ENCODE measurements at regions not wholly inside any gene's neighbourhood (a gene's known extent, or its start where the extent isn't known, plus 50 kb on each side); places are given as distances from the start of the nearest gene placed in this dataset.

DNA sequence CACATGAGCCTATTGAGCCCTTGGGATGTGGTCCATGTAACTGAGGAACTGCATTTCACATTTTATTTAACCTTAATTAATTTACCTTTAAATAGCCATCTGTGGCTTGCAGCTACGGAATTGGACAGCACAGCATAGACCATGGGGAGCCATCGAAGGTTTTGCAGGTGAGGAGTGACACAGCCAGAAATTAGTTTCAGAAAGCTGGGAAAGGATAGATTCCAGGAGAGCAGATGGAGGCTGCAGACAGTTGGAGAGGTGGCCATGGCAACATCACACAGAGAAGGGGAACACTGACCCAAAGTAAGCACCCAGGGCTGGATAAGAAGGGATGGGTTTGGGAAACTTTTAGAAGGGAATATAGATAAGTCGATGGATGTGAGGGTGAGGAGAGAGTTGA is 100.1 kb upstream of the SLC6A11 start:
- no peak for DNase-seq (ENCODE audit: low read depth, low spot score)
- ChIA-PET RAD21 (ENCODE audit: low non-redundant PET in 1 of 2, low total read pairs in 2 of 2, uncharacterized antibody in 2 of 2, unreplicated experiment in 2 of 2) (no interaction called here), CTCF (no interaction called here), POLR2A (no interaction called here)
- no peak overlapping the region for H3K4me3 ChIP-seq (replicated peaks in 1 of 2; ENCODE audit: low read depth in 1 of 2, low read length in 2 of 2)
- no peak overlapping the region for H3K27ac ChIP-seq (ENCODE audit: low read depth, low read length)
- H3K9ac ChIP-seq (ENCODE audit: low read length), result no peak overlapping the region
- no peaks in the 10 kb centered on the region for H3K36me3 ChIP-seq (ENCODE audit: control insufficient read depth in 1 of 2, insufficient read depth in 2 of 2, low read length in 2 of 2)
- H2AFZ ChIP-seq (ENCODE audit: low read depth, low read length, poor library complexity, severe bottlenecking), result no peak overlapping the region
- H3K27me3 ChIP-seq (ENCODE audit: insufficient read depth, low read length), result peaks cover 26% of the 10 kb centered on the region
- no peaks in the 10 kb centered on the region for H3K9me2 ChIP-seq (ENCODE audit: insufficient read depth)
- no peaks in the 10 kb centered on the region for H4K20me1 ChIP-seq (ENCODE audit: insufficient read depth)
- peaks cover 0 to 3% of the 10 kb centered on the region in 2 experiments; a peak in 1 of 4 replicates for H3K9me3 ChIP-seq (ENCODE audit: control insufficient read depth in 1 of 2, insufficient read depth in 1 of 2, low read depth in 1 of 2, low read length in 2 of 2)
- BruUV-seq (replicated peaks), result no TSS peak
- no peak overlapping the region for H3K4me2 ChIP-seq (ENCODE audit: low read length)
- ATAC-seq, result no peak
- no peaks in the 10 kb centered on the region for H3K79me2 ChIP-seq (ENCODE audit: insufficient read depth, low read length)
- no peak for TF ChIP-seq SRF (IDR thresholded peaks at IDR 0.05; ENCODE audit: low read depth)
- no peak for TF ChIP-seq EZH2 (IDR thresholded peaks at IDR 0.05)
- no peak for TF ChIP-seq ELF1 (IDR thresholded peaks at IDR 0.05; ENCODE audit: borderline replicate concordance, low read depth)
- TF ChIP-seq YY1 (IDR thresholded peaks at IDR 0.05; ENCODE audit: extremely low read depth, insufficient replicate concordance, low read depth, low read length), result no peak
- TF ChIP-seq, protein P1, sequence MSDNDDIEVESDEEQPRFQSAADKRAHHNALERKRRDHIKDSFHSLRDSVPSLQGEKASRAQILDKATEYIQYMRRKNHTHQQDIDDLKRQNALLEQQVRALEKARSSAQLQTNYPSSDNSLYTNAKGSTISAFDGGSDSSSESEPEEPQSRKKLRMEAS (IDR thresholded peaks at IDR 0.05), result no peak
- no peak for TF ChIP-seq RAD21 (IDR thresholded peaks at IDR 0.05; ENCODE audit: low read depth)
- no peak for TF ChIP-seq CBX3 (IDR thresholded peaks at IDR 0.05; ENCODE audit: low read depth)
- TF ChIP-seq, protein P2, sequence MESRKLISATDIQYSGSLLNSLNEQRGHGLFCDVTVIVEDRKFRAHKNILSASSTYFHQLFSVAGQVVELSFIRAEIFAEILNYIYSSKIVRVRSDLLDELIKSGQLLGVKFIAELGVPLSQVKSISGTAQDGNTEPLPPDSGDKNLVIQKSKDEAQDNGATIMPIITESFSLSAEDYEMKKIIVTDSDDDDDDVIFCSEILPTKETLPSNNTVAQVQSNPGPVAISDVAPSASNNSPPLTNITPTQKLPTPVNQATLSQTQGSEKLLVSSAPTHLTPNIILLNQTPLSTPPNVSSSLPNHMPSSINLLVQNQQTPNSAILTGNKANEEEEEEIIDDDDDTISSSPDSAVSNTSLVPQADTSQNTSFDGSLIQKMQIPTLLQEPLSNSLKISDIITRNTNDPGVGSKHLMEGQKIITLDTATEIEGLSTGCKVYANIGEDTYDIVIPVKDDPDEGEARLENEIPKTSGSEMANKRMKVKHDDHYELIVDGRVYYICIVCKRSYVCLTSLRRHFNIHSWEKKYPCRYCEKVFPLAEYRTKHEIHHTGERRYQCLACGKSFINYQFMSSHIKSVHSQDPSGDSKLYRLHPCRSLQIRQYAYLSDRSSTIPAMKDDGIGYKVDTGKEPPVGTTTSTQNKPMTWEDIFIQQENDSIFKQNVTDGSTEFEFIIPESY (IDR thresholded peaks at IDR 0.05; ENCODE audit: extremely low read depth, insufficient replicate concordance, low read length), result no peak
- no peak for TF ChIP-seq ZNF274 (IDR thresholded peaks at IDR 0.05; ENCODE audit: low read depth, low read length)
- no peak for TF ChIP-seq CEBPB (IDR thresholded peaks at IDR 0.05; ENCODE audit: low read depth)
- TF ChIP-seq, protein P3, sequence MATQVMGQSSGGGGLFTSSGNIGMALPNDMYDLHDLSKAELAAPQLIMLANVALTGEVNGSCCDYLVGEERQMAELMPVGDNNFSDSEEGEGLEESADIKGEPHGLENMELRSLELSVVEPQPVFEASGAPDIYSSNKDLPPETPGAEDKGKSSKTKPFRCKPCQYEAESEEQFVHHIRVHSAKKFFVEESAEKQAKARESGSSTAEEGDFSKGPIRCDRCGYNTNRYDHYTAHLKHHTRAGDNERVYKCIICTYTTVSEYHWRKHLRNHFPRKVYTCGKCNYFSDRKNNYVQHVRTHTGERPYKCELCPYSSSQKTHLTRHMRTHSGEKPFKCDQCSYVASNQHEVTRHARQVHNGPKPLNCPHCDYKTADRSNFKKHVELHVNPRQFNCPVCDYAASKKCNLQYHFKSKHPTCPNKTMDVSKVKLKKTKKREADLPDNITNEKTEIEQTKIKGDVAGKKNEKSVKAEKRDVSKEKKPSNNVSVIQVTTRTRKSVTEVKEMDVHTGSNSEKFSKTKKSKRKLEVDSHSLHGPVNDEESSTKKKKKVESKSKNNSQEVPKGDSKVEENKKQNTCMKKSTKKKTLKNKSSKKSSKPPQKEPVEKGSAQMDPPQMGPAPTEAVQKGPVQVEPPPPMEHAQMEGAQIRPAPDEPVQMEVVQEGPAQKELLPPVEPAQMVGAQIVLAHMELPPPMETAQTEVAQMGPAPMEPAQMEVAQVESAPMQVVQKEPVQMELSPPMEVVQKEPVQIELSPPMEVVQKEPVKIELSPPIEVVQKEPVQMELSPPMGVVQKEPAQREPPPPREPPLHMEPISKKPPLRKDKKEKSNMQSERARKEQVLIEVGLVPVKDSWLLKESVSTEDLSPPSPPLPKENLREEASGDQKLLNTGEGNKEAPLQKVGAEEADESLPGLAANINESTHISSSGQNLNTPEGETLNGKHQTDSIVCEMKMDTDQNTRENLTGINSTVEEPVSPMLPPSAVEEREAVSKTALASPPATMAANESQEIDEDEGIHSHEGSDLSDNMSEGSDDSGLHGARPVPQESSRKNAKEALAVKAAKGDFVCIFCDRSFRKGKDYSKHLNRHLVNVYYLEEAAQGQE (IDR thresholded peaks at IDR 0.05; ENCODE audit: low read depth), result no peak
- no peak for TF ChIP-seq EGR1 (IDR thresholded peaks at IDR 0.05; ENCODE audit: low read depth)
- no peak for TF ChIP-seq SIN3A (IDR thresholded peaks at IDR 0.05; ENCODE audit: low read depth)
- TF ChIP-seq, protein P4, sequence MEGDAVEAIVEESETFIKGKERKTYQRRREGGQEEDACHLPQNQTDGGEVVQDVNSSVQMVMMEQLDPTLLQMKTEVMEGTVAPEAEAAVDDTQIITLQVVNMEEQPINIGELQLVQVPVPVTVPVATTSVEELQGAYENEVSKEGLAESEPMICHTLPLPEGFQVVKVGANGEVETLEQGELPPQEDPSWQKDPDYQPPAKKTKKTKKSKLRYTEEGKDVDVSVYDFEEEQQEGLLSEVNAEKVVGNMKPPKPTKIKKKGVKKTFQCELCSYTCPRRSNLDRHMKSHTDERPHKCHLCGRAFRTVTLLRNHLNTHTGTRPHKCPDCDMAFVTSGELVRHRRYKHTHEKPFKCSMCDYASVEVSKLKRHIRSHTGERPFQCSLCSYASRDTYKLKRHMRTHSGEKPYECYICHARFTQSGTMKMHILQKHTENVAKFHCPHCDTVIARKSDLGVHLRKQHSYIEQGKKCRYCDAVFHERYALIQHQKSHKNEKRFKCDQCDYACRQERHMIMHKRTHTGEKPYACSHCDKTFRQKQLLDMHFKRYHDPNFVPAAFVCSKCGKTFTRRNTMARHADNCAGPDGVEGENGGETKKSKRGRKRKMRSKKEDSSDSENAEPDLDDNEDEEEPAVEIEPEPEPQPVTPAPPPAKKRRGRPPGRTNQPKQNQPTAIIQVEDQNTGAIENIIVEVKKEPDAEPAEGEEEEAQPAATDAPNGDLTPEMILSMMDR (IDR thresholded peaks at IDR 0.05 in 2 of 3, conservative IDR thresholded peaks at IDR 0.05 in 1 of 3; ENCODE audit: borderline replicate concordance in 1 of 3, insufficient read depth in 1 of 3, low read depth in 2 of 3, low read length in 2 of 3), result no peak
- no peak for TF ChIP-seq SP1 (IDR thresholded peaks at IDR 0.05; ENCODE audit: low read depth)
- TF ChIP-seq EZH2phosphoT487 (IDR thresholded peaks at IDR 0.05; ENCODE audit: borderline replicate concordance), result no peak
- H3K4me1 ChIP-seq (ENCODE audit: control insufficient read depth in 1 of 2, insufficient read depth in 2 of 2, low read length in 2 of 2), result no peaks in the 10 kb centered on the region
- intact Hi-C loops (cut with micrococcal nuclease), result no loop called here

All from HCT116 (cell line).